ENCODE measurements at regions not wholly inside any gene's neighbourhood (a gene's known extent, or its start where the extent isn't known, plus 50 kb on each side); places are given as distances from the start of the nearest gene placed in this dataset.

DNA sequence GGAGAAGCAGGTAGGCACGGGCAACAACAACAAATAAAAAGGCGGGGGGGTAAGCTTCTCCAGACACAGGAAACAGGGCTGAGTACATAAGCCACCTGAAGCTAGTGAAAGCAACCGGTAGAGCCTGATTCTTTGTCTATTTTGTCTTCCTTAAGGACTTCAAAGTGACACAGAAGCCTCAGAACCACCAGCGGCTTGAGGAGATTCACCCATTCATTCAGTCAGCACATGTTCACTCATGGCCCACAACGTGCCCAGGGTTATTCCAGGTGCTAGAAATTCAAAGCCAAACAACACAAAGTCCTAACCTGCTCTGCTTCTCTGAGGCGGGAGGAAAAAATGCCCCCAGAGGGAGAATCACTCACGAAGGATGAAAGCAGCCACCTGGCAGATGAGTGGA lies 69.3 kb upstream of the C7orf33 start (continued):
- TF ChIP-seq, protein P1, sequence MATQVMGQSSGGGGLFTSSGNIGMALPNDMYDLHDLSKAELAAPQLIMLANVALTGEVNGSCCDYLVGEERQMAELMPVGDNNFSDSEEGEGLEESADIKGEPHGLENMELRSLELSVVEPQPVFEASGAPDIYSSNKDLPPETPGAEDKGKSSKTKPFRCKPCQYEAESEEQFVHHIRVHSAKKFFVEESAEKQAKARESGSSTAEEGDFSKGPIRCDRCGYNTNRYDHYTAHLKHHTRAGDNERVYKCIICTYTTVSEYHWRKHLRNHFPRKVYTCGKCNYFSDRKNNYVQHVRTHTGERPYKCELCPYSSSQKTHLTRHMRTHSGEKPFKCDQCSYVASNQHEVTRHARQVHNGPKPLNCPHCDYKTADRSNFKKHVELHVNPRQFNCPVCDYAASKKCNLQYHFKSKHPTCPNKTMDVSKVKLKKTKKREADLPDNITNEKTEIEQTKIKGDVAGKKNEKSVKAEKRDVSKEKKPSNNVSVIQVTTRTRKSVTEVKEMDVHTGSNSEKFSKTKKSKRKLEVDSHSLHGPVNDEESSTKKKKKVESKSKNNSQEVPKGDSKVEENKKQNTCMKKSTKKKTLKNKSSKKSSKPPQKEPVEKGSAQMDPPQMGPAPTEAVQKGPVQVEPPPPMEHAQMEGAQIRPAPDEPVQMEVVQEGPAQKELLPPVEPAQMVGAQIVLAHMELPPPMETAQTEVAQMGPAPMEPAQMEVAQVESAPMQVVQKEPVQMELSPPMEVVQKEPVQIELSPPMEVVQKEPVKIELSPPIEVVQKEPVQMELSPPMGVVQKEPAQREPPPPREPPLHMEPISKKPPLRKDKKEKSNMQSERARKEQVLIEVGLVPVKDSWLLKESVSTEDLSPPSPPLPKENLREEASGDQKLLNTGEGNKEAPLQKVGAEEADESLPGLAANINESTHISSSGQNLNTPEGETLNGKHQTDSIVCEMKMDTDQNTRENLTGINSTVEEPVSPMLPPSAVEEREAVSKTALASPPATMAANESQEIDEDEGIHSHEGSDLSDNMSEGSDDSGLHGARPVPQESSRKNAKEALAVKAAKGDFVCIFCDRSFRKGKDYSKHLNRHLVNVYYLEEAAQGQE (IDR thresholded peaks at IDR 0.05; ENCODE audit: low read depth, low read length), result no peak
- TF ChIP-seq, protein P2, sequence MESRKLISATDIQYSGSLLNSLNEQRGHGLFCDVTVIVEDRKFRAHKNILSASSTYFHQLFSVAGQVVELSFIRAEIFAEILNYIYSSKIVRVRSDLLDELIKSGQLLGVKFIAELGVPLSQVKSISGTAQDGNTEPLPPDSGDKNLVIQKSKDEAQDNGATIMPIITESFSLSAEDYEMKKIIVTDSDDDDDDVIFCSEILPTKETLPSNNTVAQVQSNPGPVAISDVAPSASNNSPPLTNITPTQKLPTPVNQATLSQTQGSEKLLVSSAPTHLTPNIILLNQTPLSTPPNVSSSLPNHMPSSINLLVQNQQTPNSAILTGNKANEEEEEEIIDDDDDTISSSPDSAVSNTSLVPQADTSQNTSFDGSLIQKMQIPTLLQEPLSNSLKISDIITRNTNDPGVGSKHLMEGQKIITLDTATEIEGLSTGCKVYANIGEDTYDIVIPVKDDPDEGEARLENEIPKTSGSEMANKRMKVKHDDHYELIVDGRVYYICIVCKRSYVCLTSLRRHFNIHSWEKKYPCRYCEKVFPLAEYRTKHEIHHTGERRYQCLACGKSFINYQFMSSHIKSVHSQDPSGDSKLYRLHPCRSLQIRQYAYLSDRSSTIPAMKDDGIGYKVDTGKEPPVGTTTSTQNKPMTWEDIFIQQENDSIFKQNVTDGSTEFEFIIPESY (IDR thresholded peaks at IDR 0.05; ENCODE audit: borderline replicate concordance, low read depth), result no peak
- TF ChIP-seq POLR2AphosphoS5 (IDR thresholded peaks at IDR 0.05; ENCODE audit: low read depth, low read length) (no peak), GABPA (IDR thresholded peaks at IDR 0.05; ENCODE audit: low read depth) (no peak), TAF1 (IDR thresholded peaks at IDR 0.05; ENCODE audit: borderline replicate concordance, low read depth, low read length) (no peak), MXI1 (IDR thresholded peaks at IDR 0.05; ENCODE audit: low read depth, low read length) (no peak), RXRA (IDR thresholded peaks at IDR 0.05; ENCODE audit: borderline replicate concordance, low read depth) (no peak)

DNA sequence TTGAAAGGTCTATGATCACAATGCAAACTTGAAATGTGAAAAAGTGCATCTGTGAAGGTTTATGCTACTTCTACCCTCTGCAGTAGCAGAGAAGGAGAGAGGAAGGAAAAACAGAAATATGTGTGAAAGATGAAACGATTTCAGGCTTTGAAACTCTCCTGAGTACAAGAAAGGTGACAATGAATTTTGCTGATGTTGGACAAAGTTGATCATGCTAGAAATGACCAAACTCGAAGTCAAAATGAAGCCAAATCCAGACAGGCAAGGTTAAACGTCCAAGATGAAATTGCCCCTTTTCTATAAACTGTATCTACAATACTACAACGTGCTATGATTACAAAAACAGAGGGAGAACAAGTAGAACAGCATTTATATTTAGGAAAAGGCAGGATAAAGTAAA lies 67.0 kb upstream of the C7orf33 start:
- H3K27me3 ChIP-seq (ENCODE audit: insufficient read depth), result no peaks in the 10 kb centered on the region; the same call in 1 of the 2 replicates
- H3K4me3 ChIP-seq (ENCODE audit: low read depth in 2 of 2, low read length in 1 of 2), result no peak overlapping the region
- POLR2A ChIA-PET, result no interaction called here
- H3K4me1 ChIP-seq (ENCODE audit: control insufficient read depth in 1 of 2, insufficient read depth in 2 of 2, low read depth in 1 of 2, low read length in 1 of 2), result no peaks in the 10 kb centered on the region; a peak in 1 of 4 replicates
- no peaks in the 10 kb centered on the region for H3K9me3 ChIP-seq
- no peak for DNase-seq
- H3K27ac ChIP-seq (ENCODE audit: low read depth in 2 of 2, low read length in 1 of 2), result no peak overlapping the region
- H3K4me2 ChIP-seq, result no peak overlapping the region
- no peaks in the 10 kb centered on the region for H3K79me2 ChIP-seq (ENCODE audit: insufficient read depth)
- TF ChIP-seq RXRA (IDR thresholded peaks at IDR 0.05; ENCODE audit: borderline replicate concordance, low read depth) (no peak), FOXJ3 (CRISPR knock-in tag; IDR thresholded peaks at IDR 0.05) (no peak), FOXM1 (IDR thresholded peaks at IDR 0.05; ENCODE audit: low read depth) (no peak), POLR2AphosphoS5 (IDR thresholded peaks at IDR 0.05; ENCODE audit: low read depth, low read length) (no peak), RAD21 (IDR thresholded peaks at IDR 0.05; ENCODE audit: low read length) (no peak), MEF2A (IDR thresholded peaks at IDR 0.05; ENCODE audit: borderline replicate concordance, low read depth) (no peak), JUND (IDR thresholded peaks at IDR 0.05) (no peak), GATA2 (CRISPR knock-in tag; IDR thresholded peaks at IDR 0.05) (no peak), FOSL2 (IDR thresholded peaks at IDR 0.05; ENCODE audit: borderline replicate concordance, low read depth) (no peak), NRF1 (IDR thresholded peaks at IDR 0.05; ENCODE audit: low read depth, low read length) (no peak), TAF1 (IDR thresholded peaks at IDR 0.05; ENCODE audit: borderline replicate concordance, low read depth, low read length) (no peak), TEAD4 (IDR thresholded peaks at IDR 0.05; ENCODE audit: borderline replicate concordance, insufficient read depth) (no peak), GABPA (IDR thresholded peaks at IDR 0.05; ENCODE audit: low read depth) (no peak), TCF12 (IDR thresholded peaks at IDR 0.05) (no peak), SIN3A (IDR thresholded peaks at IDR 0.05; ENCODE audit: borderline replicate concordance, low read depth, low read length) (no peak), SMC3 (IDR thresholded peaks at IDR 0.05; ENCODE audit: low read depth, low read length) (no peak), RFX5 (IDR thresholded peaks at IDR 0.05; ENCODE audit: low read length) (no peak)
- TF ChIP-seq, protein P3, sequence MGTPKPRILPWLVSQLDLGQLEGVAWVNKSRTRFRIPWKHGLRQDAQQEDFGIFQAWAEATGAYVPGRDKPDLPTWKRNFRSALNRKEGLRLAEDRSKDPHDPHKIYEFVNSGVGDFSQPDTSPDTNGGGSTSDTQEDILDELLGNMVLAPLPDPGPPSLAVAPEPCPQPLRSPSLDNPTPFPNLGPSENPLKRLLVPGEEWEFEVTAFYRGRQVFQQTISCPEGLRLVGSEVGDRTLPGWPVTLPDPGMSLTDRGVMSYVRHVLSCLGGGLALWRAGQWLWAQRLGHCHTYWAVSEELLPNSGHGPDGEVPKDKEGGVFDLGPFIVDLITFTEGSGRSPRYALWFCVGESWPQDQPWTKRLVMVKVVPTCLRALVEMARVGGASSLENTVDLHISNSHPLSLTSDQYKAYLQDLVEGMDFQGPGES (IDR thresholded peaks at IDR 0.05; ENCODE audit: low read depth, low read length), result no peak
- TF ChIP-seq, protein P2 (IDR thresholded peaks at IDR 0.05; ENCODE audit: borderline replicate concordance, low read depth), result no peak
- H4K20me1 ChIP-seq (ENCODE audit: insufficient read depth), result no peaks in the 10 kb centered on the region
- H3K9me2 ChIP-seq, result no peaks in the 10 kb centered on the region
- H3F3A ChIP-seq (replicated peaks; ENCODE audit: insufficient read depth), result no peaks in the 10 kb centered on the region
- WGBS (ENCODE audit: low lambda C conversion rate), result 23% methylated on average over 4 of the region's 4 CpGs
- no peak overlapping the region for H3K9ac ChIP-seq
- no peak overlapping the region for H2AFZ ChIP-seq (ENCODE audit: low read depth)
- no peaks in the 10 kb centered on the region for H3K36me3 ChIP-seq (replicated peaks in 1 of 2; ENCODE audit: control insufficient read depth in 1 of 2, insufficient read depth in 2 of 2, low read length in 1 of 2)
- CTCF ChIA-PET, result interaction anchor here (1.0 to 6.5 kb wide), 2 partner anchors 20 to 259 kb away, joined by 4 to 32 read pairs; no protein-coding TSS in a partner anchor

All from SK-N-SH (cell line).